AG09309 (cell line): ENCODE measurements at regions not wholly inside any gene's neighbourhood (a gene's known extent, or its start where the extent isn't known, plus 50 kb on each side); places are given as distances from the start of the nearest gene placed in this dataset.

ENCODE experiments used
- DNase-seq: peaks from one replicate; pipeline ENCODE4 v3.0.0-alpha.2; 2010; ENCODE audit warnings: low read depth
- H3K4me3 ChIP-seq: 2 replicates; pipeline ENCODE4 v1.5.1; 2011; ENCODE audit warnings: mild to moderate bottlenecking, low read depth, low read length, moderate library complexity; ENCODE audit not compliant: control insufficient read depth
- TF ChIP-seq, protein P1 (sequence below): IDR thresholded peaks from 2 replicates; pipeline ENCODE4 v1.5.1; 2011; ENCODE audit warnings: mild to moderate bottlenecking, low read depth, low read length, inconsistent platforms; ENCODE audit not compliant: insufficient read depth, control insufficient read depth; ENCODE audit errors: missing control alignments

DNA sequence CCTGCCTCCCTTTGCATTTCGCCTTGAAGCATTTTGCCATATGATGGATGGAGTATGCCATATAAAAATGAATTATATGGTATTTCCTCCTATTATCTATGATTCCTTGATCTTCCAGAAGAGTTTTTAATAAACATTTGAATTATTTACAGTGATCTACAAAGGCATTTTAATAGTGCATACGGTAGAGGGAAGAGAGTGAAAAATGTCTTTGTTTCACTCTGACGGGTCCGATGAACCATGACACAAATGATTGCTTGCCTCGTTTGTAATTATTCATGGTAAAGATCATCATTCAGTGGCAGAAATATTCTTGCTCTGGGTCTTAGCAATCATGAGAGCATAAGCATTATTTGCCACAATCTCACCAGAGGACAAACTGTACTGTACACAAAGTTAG is 1010.9 kb downstream of the NTRK3 start:
- no peak for DNase-seq
- TF ChIP-seq, protein P1, sequence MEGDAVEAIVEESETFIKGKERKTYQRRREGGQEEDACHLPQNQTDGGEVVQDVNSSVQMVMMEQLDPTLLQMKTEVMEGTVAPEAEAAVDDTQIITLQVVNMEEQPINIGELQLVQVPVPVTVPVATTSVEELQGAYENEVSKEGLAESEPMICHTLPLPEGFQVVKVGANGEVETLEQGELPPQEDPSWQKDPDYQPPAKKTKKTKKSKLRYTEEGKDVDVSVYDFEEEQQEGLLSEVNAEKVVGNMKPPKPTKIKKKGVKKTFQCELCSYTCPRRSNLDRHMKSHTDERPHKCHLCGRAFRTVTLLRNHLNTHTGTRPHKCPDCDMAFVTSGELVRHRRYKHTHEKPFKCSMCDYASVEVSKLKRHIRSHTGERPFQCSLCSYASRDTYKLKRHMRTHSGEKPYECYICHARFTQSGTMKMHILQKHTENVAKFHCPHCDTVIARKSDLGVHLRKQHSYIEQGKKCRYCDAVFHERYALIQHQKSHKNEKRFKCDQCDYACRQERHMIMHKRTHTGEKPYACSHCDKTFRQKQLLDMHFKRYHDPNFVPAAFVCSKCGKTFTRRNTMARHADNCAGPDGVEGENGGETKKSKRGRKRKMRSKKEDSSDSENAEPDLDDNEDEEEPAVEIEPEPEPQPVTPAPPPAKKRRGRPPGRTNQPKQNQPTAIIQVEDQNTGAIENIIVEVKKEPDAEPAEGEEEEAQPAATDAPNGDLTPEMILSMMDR = no peak
- no peak overlapping the region for H3K4me3 ChIP-seq

GRCh38 chr15:87243474-87243873 is 1013.1 kb downstream of the NTRK3 start:
- H3K4me3 ChIP-seq = no peak overlapping the region
- TF ChIP-seq, protein P1 = no peak
- DNase-seq = no peak

DNA sequence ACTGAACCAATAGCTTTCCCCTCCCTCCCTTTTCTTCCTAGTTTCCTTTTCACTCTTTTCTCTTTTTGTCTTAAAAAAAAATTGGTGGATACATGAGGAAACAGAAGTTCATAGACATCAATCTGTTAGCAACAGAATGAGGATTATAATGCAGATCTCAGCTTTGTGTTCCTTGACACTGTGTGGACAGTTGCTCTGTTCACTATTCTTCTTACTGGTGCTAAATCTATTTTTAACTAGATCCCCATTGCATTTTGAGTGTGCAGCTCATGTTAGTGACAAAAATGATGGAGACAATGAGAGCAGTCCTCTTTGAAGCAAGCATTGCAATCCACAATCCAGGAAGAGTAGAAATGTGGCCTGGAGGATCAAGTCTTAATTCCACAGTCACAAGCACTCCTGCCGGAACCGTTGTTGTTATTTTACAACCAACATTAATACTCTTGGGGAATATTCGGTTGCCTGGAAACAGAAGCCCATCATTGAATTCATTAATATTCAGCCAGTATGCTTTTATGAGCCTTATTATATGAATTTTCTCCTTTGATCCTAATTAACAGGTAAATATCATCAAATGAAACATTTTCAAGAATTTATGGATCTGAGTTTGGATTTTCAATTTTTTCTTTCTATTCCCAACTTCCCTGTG is 1016.8 kb downstream of the NTRK3 start:
- H3K4me3 ChIP-seq = no peak overlapping the region
- no peak for DNase-seq
- TF ChIP-seq, protein P1 = no peak

GRCh38 chr15:87238451-87239068 is 1018.0 kb downstream of the NTRK3 start:
- no peak for DNase-seq
- TF ChIP-seq, protein P1 = no peak
- no peak overlapping the region for H3K4me3 ChIP-seq

- TF ChIP-seq, protein P1 = no peak
- DNase-seq = no peak
- H3K4me3 ChIP-seq = no peak overlapping the region
Measured at GRCh38 chr15:87228460-87228859, 1028.1 kb downstream of the NTRK3 start.

DNA sequence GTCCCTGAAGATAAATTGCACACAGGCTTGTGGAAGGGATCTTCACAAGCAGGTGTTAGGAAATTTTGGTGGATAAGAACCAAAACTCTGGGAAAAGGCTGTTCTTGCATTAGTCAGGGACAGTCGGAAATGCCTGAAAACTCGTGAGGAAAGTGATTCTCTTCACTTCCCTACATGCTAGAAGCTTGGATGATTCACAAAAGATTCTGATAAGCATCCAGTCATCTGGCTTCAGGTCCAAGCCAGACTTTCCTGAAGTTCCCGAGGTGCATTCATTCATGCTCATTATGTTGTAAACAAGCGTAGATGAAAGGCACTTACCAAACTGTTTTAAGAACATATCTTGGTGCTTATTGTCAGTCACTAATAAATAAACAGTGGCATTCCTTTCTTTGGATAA is 1028.7 kb downstream of the NTRK3 start:
- TF ChIP-seq, protein P1 = no peak
- no peak overlapping the region for H3K4me3 ChIP-seq
- no peak for DNase-seq
